ENCODE measurements at regions not wholly inside any gene's neighbourhood (a gene's known extent, or its start where the extent isn't known, plus 50 kb on each side); places are given as distances from the start of the nearest gene placed in this dataset.

DNA sequence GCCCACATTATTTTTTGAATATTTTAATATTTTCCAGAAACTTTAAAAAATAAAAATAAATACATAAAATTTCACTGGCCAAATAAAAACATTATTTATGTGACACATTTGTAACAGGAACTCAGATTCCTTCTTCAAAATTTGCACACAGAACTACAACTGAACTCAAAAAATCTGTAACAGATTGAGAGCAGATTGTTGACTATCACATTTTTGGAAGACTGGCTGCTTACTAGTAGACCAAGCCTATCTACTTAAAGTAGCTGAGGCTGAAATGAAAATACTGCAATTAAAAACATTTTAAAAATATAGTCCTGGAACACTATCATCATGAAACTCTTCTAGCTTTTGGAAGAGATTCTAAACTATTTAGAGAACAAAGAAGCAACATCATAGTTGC is 203.9 kb downstream of the SH3BGRL start:
- TF ChIP-seq, protein P1, sequence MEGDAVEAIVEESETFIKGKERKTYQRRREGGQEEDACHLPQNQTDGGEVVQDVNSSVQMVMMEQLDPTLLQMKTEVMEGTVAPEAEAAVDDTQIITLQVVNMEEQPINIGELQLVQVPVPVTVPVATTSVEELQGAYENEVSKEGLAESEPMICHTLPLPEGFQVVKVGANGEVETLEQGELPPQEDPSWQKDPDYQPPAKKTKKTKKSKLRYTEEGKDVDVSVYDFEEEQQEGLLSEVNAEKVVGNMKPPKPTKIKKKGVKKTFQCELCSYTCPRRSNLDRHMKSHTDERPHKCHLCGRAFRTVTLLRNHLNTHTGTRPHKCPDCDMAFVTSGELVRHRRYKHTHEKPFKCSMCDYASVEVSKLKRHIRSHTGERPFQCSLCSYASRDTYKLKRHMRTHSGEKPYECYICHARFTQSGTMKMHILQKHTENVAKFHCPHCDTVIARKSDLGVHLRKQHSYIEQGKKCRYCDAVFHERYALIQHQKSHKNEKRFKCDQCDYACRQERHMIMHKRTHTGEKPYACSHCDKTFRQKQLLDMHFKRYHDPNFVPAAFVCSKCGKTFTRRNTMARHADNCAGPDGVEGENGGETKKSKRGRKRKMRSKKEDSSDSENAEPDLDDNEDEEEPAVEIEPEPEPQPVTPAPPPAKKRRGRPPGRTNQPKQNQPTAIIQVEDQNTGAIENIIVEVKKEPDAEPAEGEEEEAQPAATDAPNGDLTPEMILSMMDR (IDR thresholded peaks at IDR 0.05) = no peak
- TF ChIP-seq POLR2A (IDR thresholded peaks at IDR 0.05) = no peak
